Astrocyte of the spinal cord (primary cell): ENCODE measurements at regions not wholly inside any gene's neighbourhood (a gene's known extent, or its start where the extent isn't known, plus 50 kb on each side); places are given as distances from the start of the nearest gene placed in this dataset.
A peak's percentile ranks its signal among the peaks of the same experiment; 100 is the strongest.
"Not testable (repeated sequence)": the region's sequence is repeated elsewhere in the genome, so short reads cannot be mapped to it uniquely, and the experiment has no call there.

Experiments used
- DNase-seq: peaks from one replicate; pipeline ENCODE4 v3.0.0; 2011; ENCODE audit warnings: low read depth, low spot score
- H3K4me3 ChIP-seq: 2 replicates; pipeline ENCODE4 v1.5.1; 2011; ENCODE audit warnings: low read depth, mild to moderate bottlenecking, low read length, moderate library complexity
- in situ Hi-C: cut with HindIII; loops from 2 replicates; pipeline ENCODE4 v1.10.0; 2017; ENCODE audit warnings: low sequenced_read_pairs
- TF ChIP-seq, protein P1 (sequence below): IDR thresholded peaks from 2 replicates; pipeline ENCODE4 v1.5.1; 2012; ENCODE audit warnings: low read depth, mild to moderate bottlenecking, low read length, inconsistent platforms

GRCh38 chr14:43123544-43123943 is 1383.5 kb downstream of the FSCB start:
- DNase-seq = no peak
- TF ChIP-seq, protein P1, sequence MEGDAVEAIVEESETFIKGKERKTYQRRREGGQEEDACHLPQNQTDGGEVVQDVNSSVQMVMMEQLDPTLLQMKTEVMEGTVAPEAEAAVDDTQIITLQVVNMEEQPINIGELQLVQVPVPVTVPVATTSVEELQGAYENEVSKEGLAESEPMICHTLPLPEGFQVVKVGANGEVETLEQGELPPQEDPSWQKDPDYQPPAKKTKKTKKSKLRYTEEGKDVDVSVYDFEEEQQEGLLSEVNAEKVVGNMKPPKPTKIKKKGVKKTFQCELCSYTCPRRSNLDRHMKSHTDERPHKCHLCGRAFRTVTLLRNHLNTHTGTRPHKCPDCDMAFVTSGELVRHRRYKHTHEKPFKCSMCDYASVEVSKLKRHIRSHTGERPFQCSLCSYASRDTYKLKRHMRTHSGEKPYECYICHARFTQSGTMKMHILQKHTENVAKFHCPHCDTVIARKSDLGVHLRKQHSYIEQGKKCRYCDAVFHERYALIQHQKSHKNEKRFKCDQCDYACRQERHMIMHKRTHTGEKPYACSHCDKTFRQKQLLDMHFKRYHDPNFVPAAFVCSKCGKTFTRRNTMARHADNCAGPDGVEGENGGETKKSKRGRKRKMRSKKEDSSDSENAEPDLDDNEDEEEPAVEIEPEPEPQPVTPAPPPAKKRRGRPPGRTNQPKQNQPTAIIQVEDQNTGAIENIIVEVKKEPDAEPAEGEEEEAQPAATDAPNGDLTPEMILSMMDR = no peak
- no peak overlapping the region for H3K4me3 ChIP-seq
- in situ Hi-C loops = no loop called here

- TF ChIP-seq, protein P1 = no peak
- H3K4me3 ChIP-seq = no peak overlapping the region
- in situ Hi-C loops = no loop called here
- no peak for DNase-seq
Observed at GRCh38 chr14:43119672-43120071, 1387.4 kb downstream of the FSCB start.

DNA sequence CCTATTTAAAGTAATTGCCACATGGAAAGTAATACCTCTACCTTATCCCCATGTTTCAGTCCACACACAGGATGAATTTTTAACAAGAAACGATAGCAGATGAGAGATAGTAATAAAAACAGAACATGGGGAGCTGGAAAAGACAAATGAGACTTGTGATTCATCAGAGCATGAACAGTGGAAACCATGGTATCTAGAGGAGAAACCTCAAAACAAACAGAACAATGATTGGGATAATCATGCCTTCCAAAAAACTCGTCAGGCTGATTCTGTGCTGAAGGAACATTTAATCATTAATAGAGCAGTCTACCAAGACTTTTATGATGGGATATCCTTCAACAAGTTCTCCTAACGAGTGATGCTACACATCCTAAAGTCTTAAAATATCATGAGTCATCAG is 1390.7 kb downstream of the FSCB start:
- peak; percentile 3 for DNase-seq
- H3K4me3 ChIP-seq = no peak overlapping the region

GRCh38 chr14:43105305-43105704 is 1401.8 kb downstream of the FSCB start:
- no peak for DNase-seq
- no peak overlapping the region for H3K4me3 ChIP-seq
- TF ChIP-seq, protein P1 = no peak
- in situ Hi-C loops = no loop called here

More for the DNA sequence above, 1390.7 kb downstream of the FSCB start:
- in situ Hi-C loops = no loop called here
- TF ChIP-seq, protein P1 = no peak

GRCh38 chr14:43090380-43090779 is 1416.7 kb downstream of the FSCB start:
- TF ChIP-seq, protein P1 = no peak
- DNase-seq = no peak
- H3K4me3 ChIP-seq = no peak overlapping the region
- in situ Hi-C loops = no loop called here

DNA sequence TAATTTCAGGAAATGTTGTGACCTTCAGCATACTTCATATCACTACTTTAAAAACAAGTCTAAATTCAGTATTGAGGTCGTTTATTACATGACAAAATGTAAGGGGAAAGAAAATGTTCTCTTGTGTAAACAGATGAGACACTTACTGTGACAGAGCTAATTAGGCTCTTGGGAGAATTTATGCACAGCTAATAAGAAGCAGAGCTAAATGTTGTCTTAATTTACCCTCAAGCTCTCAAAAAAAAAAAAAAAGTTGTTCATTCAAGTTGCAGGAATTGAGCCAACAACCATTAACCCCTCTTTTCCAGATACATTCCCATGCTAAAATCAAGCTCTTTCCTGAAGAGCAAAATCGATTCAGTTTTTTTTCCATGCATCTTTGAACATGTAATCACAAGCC is 1419.4 kb downstream of the FSCB start:
- DNase-seq = no peak
- no peak overlapping the region for H3K4me3 ChIP-seq
- TF ChIP-seq, protein P1 = no peak
- in situ Hi-C loops = no loop called here

- DNase-seq = no peak
- H3K4me3 ChIP-seq = no peak overlapping the region
- TF ChIP-seq, protein P1 = no peak
- in situ Hi-C loops = no loop called here
Observed at GRCh38 chr14:43085819-43086218, 1421.3 kb downstream of the FSCB start.

DNA sequence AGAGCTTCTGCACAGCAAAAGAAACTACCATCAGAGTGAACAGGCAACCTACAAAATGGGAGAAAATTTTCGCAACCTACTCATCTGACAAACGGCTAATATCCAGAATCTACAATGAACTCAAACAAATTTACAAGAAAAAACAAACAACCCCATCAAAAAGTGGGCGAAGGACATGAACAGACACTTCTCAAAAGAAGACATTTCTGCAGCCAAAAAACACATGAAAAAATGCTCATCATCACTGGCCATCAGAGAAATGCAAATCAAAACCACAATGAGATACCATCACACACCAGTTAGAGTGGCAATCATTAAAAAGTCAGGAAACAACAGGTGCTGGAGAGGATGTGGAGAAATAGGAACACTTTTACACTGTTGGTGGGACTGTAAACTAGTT is 1439.7 kb downstream of the FSCB start:
- in situ Hi-C loops, H3K4me3 ChIP-seq, DNase-seq: not testable (repeated sequence)
